Glomerular endothelial cell (primary cell): ENCODE measurements at regions not wholly inside any gene's neighbourhood (a gene's known extent, or its start where the extent isn't known, plus 50 kb on each side); places are given as distances from the start of the nearest gene placed in this dataset.
"Not testable (repeated sequence)": the region's sequence is repeated elsewhere in the genome, so short reads cannot be mapped to it uniquely, and the experiment has no call there.

ENCODE experiments used
- DNase-seq: peaks from one replicate; pipeline ENCODE4 v3.0.0-alpha.2; 2011; ENCODE audit warnings: low read depth, low spot score; ENCODE audit errors: extremely low read depth

GRCh38 chr14:30064454-30064853 is 136.8 kb upstream of the PRKD1 start:
- no peak for DNase-seq

- DNase-seq: no peak
These were observed 141.9 kb upstream of the PRKD1 start for GRCh38 chr14:30069536-30069935.

- DNase-seq: not testable (repeated sequence)
These were observed 144.8 kb upstream of the PRKD1 start for GRCh38 chr14:30072454-30072853.

GRCh38 chr14:30077946-30078345 is 150.3 kb upstream of the PRKD1 start:
- no peak for DNase-seq

- no peak for DNase-seq
These were observed 151.3 kb upstream of the PRKD1 start for GRCh38 chr14:30078811-30079402.

GRCh38 chr14:30082486-30082885 is 154.8 kb upstream of the PRKD1 start:
- no peak for DNase-seq

- DNase-seq: no peak
These were observed 157.2 kb upstream of the PRKD1 start for GRCh38 chr14:30084811-30085210.

- no peak for DNase-seq
These were observed 158.3 kb upstream of the PRKD1 start for GRCh38 chr14:30085943-30086342.

- DNase-seq: no peak
These were observed 161.0 kb upstream of the PRKD1 start for GRCh38 chr14:30088620-30089019.

- DNase-seq: no peak
These were observed 181.5 kb upstream of the PRKD1 start for GRCh38 chr14:30108975-30109700.

- no peak for DNase-seq
These were observed 186.4 kb upstream of the PRKD1 start for GRCh38 chr14:30114051-30114450.

GRCh38 chr14:30115756-30116155 is 188.1 kb upstream of the PRKD1 start:
- DNase-seq: no peak

- DNase-seq: no peak
These were observed 191.5 kb upstream of the PRKD1 start for GRCh38 chr14:30118992-30119640.

- DNase-seq: no peak
These were observed 197.8 kb upstream of the PRKD1 start for GRCh38 chr14:30125322-30125979.

GRCh38 chr14:30129807-30130206 is 202.2 kb upstream of the PRKD1 start:
- DNase-seq: no peak

- no peak for DNase-seq
These were observed 204.0 kb upstream of the PRKD1 start for GRCh38 chr14:30131581-30132097.

GRCh38 chr14:30132196-30132595 is 204.5 kb upstream of the PRKD1 start:
- DNase-seq: no peak

- DNase-seq: no peak
These were observed 207.3 kb upstream of the PRKD1 start for GRCh38 chr14:30134936-30135335.

GRCh38 chr14:30138567-30138966 is 210.9 kb upstream of the PRKD1 start:
- DNase-seq: no peak

- DNase-seq: no peak
These were observed 214.6 kb upstream of the PRKD1 start for GRCh38 chr14:30142216-30142615.

- DNase-seq: no peak
These were observed 216.0 kb upstream of the PRKD1 start for GRCh38 chr14:30143627-30144026.
